ENCODE measurements at regions not wholly inside any gene's neighbourhood (a gene's known extent, or its start where the extent isn't known, plus 50 kb on each side); places are given as distances from the start of the nearest gene placed in this dataset.

- Histone ChIP-seq H3K4me3 (ENCODE audit: low read depth in 1 of 3, low read length in 3 of 3) (no peak overlapping the region), H3K4me1 (ENCODE audit: control insufficient read depth in 4 of 4, insufficient read depth in 4 of 4, low read length in 3 of 4) (peaks cover 0 to 8% (median 6%) of the 10 kb centered on the region in 4 donors), H3K36me3 (ENCODE audit: control insufficient read depth in 4 of 4, insufficient read depth in 3 of 4, low read depth in 1 of 4, low read length in 3 of 4) (no peaks in the 10 kb centered on the region), H3K27me3 (ENCODE audit: control insufficient read depth in 4 of 4, insufficient read depth in 4 of 4, low read length in 3 of 4) (no peaks in the 10 kb centered on the region), H3K9ac (ENCODE audit: low read depth in 1 of 2, low read length in 2 of 2) (no peak overlapping the region), H3K27ac (ENCODE audit: low read depth in 1 of 2, low read length in 2 of 2) (no peak overlapping the region), H3K9me3 (ENCODE audit: control insufficient read depth in 4 of 4, low read length in 3 of 4) (peaks cover 0 to 2% (median 0%) of the 10 kb centered on the region in 4 donors)
- 32% methylated on average over 3 of the region's 3 CpGs for WGBS
- DNase-seq (ENCODE audit: low spot score): no peak
- peak in 1 of 2 donors; percentile 19 for TF ChIP-seq HNF4A (conservative IDR thresholded peaks at IDR 0.05)
- TF ChIP-seq TAF1 (conservative IDR thresholded peaks at IDR 0.05): no peak
- peak in 1 of 2 donors; percentile 13 for TF ChIP-seq RXRA (IDR thresholded peaks at IDR 0.05)
- no peak for TF ChIP-seq SP1 (IDR thresholded peaks at IDR 0.05)
- no peak for TF ChIP-seq FOXA2 (IDR thresholded peaks at IDR 0.05)
- TF ChIP-seq HNF4G (IDR thresholded peaks at IDR 0.05): no peak
- no peak for TF ChIP-seq ZBTB33 (IDR thresholded peaks at IDR 0.05)
- TF ChIP-seq RAD21 (IDR thresholded peaks at IDR 0.05): peak; percentile 13 to 30
These were observed 67.5 kb downstream of the DNAJB9 start for GRCh38 chr7:108637049-108637621.

GRCh38 chr7:108642126-108642525 is 72.5 kb downstream of the DNAJB9 start:
- H3K9me3 ChIP-seq (ENCODE audit: control insufficient read depth in 4 of 4, low read length in 3 of 4): no peaks in the 10 kb centered on the region
- H3K4me3 ChIP-seq (ENCODE audit: low read depth in 1 of 3, low read length in 3 of 3): no peak overlapping the region
- TF ChIP-seq TAF1 (conservative IDR thresholded peaks at IDR 0.05): no peak
- no peak for TF ChIP-seq NR2F2 (IDR thresholded peaks at IDR 0.05)
- no peak for TF ChIP-seq CTCF (IDR thresholded peaks at IDR 0.05; ENCODE audit: low read depth, low read length, missing input control)
- no peak for TF ChIP-seq ZBTB33 (IDR thresholded peaks at IDR 0.05)
- TF ChIP-seq REST (IDR thresholded peaks at IDR 0.05): no peak
- TF ChIP-seq SP1 (IDR thresholded peaks at IDR 0.05): no peak
- no peak for TF ChIP-seq MAX (IDR thresholded peaks at IDR 0.05)
- TF ChIP-seq EGR1 (IDR thresholded peaks at IDR 0.05; ENCODE audit: low read depth in 2 of 2): no peak
- TF ChIP-seq HNF4A (conservative IDR thresholded peaks at IDR 0.05): no peak
- TF ChIP-seq YY1 (IDR thresholded peaks at IDR 0.05): no peak
- no peak for TF ChIP-seq FOXA2 (IDR thresholded peaks at IDR 0.05)
- TF ChIP-seq HNF4G (IDR thresholded peaks at IDR 0.05): no peak
- no peak for TF ChIP-seq FOXA1 (IDR thresholded peaks at IDR 0.05)
- no peak for TF ChIP-seq GABPA (IDR thresholded peaks at IDR 0.05 in 1 of 2, conservative IDR thresholded peaks at IDR 0.05 in 1 of 2)
- no peak for TF ChIP-seq ATF3 (IDR thresholded peaks at IDR 0.05)
- TF ChIP-seq JUND (IDR thresholded peaks at IDR 0.05): no peak
- TF ChIP-seq RAD21 (IDR thresholded peaks at IDR 0.05): no peak
- TF ChIP-seq RXRA (IDR thresholded peaks at IDR 0.05): no peak
- H3K27ac ChIP-seq (ENCODE audit: low read depth in 1 of 2, low read length in 2 of 2): no peak overlapping the region
- H3K9ac ChIP-seq (ENCODE audit: low read depth in 1 of 2, low read length in 2 of 2): no peak overlapping the region
- WGBS: 71% methylated on average over 1 of the region's 1 CpG
- peaks cover 0 to 4% (median 2%) of the 10 kb centered on the region in 4 donors for H3K4me1 ChIP-seq (ENCODE audit: control insufficient read depth in 4 of 4, insufficient read depth in 4 of 4, low read length in 3 of 4)
- no peaks in the 10 kb centered on the region for H3K27me3 ChIP-seq (ENCODE audit: control insufficient read depth in 4 of 4, insufficient read depth in 4 of 4, low read length in 3 of 4)
- H3K36me3 ChIP-seq (ENCODE audit: control insufficient read depth in 4 of 4, insufficient read depth in 3 of 4, low read depth in 1 of 4, low read length in 3 of 4): no peaks in the 10 kb centered on the region
- no peak for DNase-seq (ENCODE audit: low spot score)

Measured in liver (tissue), 8 donors.